ENCODE measurements at regions not wholly inside any gene's neighbourhood (a gene's known extent, or its start where the extent isn't known, plus 50 kb on each side); places are given as distances from the start of the nearest gene placed in this dataset.

DNA sequence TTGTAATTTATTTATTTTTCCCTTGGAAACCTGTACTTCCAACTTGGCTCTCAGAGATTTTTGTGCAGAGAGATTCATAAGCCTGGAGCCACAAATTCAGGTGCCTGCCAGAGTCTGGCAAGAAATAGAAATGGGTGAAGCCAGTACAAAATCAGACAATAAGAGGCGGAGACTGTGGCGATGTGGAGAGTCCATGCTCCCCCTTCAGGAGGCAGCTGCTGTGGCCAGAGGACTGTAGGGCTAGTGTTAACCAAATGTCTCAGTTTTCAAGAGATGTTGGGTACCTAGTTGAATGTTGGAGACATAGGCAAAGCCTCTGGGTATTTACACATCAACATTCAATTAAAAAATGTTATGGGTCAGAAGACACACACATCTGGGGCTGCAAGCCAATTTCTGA, 208.6 kb downstream of the PSAT1 start:
- TF ChIP-seq, protein P1, sequence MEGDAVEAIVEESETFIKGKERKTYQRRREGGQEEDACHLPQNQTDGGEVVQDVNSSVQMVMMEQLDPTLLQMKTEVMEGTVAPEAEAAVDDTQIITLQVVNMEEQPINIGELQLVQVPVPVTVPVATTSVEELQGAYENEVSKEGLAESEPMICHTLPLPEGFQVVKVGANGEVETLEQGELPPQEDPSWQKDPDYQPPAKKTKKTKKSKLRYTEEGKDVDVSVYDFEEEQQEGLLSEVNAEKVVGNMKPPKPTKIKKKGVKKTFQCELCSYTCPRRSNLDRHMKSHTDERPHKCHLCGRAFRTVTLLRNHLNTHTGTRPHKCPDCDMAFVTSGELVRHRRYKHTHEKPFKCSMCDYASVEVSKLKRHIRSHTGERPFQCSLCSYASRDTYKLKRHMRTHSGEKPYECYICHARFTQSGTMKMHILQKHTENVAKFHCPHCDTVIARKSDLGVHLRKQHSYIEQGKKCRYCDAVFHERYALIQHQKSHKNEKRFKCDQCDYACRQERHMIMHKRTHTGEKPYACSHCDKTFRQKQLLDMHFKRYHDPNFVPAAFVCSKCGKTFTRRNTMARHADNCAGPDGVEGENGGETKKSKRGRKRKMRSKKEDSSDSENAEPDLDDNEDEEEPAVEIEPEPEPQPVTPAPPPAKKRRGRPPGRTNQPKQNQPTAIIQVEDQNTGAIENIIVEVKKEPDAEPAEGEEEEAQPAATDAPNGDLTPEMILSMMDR (IDR thresholded peaks at IDR 0.05) = no peak
- no peak for TF ChIP-seq POLR2A (IDR thresholded peaks at IDR 0.05)

All from uterus (tissue), 2 donors.